PC-9 (cell line): ENCODE measurements at regions not wholly inside any gene's neighbourhood (a gene's known extent, or its start where the extent isn't known, plus 50 kb on each side); places are given as distances from the start of the nearest gene placed in this dataset.

Experiments
- BruUV-seq: library from RNA; stranded (reverse); fragments of 400-500 nt; replicated peaks from 2 replicates; lab custom pipeline; 2021; lab: Mats Ljungman, UMichigan
- CTCF ChIA-PET: fragments of 300-600 bp; sonication (Branson Sonifier 250); formaldehyde crosslinking; loops from one replicate; lab custom pipeline; 2022; ENCODE audit warnings: antibody characterized with exemption; lab: Charles Lee
- POLR2A ChIA-PET: fragments of 300-600 bp; sonication (Branson Sonifier 250); formaldehyde crosslinking; loops from one replicate; lab custom pipeline; 2022; ENCODE audit warnings: antibody characterized with exemption; ENCODE audit not compliant: unreplicated experiment; lab: Charles Lee
- DNase-seq, 2 experiments: peaks; one replicate each; pipeline versions ENCODE4 v3.0.0 to v3.0.0-alpha.2; 2015 to 2022; ENCODE audit warnings: mixed read lengths in 1 of 2
- H2AFZ ChIP-seq: fragments of 200-600 bp; sonication (generic); 2 replicates; pipeline ENCODE4 v1.8.1; 2017; ENCODE audit warnings: antibody characterized with exemption
- H3F3A ChIP-seq: fragments of 200-600 bp; sonication (generic); 2 replicates; pipeline ENCODE4 v1.8.1; 2017; ENCODE audit warnings: antibody characterized with exemption, mild to moderate bottlenecking, low read depth; ENCODE audit not compliant: insufficient read depth
- H3K27ac ChIP-seq: fragments of 200-600 bp; sonication (generic); 2 replicates; pipeline ENCODE4 v1.6.1; 2016; ENCODE audit warnings: mixed run types
- H3K27me3 ChIP-seq: fragments of 200-600 bp; sonication (generic); 2 replicates; pipeline ENCODE4 v1.6.1; 2016; ENCODE audit warnings: low read depth, mixed run types; ENCODE audit not compliant: insufficient read depth
- H3K36me3 ChIP-seq: fragments of 200-600 bp; sonication (generic); 2 replicates; pipeline ENCODE4 v1.6.1; 2016; ENCODE audit warnings: low read depth, mixed run types
- H3K4me1 ChIP-seq: fragments of 200-600 bp; sonication (generic); replicated peaks from 2 replicates; pipeline ENCODE4 v1.6.1; 2016; ENCODE audit warnings: mixed run types; ENCODE audit not compliant: insufficient read depth
- H3K4me2 ChIP-seq: fragments of 200-600 bp; sonication (generic); 2 replicates; pipeline ENCODE4 v1.6.1; 2017; ENCODE audit warnings: mixed run types
- H3K4me3 ChIP-seq: fragments of 200-600 bp; sonication (generic); 2 replicates; pipeline ENCODE4 v1.6.1; 2016; ENCODE audit warnings: mixed run types
- H3K79me2 ChIP-seq: fragments of 200-600 bp; sonication (generic); 2 replicates; pipeline ENCODE4 v1.6.1; 2017; ENCODE audit warnings: low read depth, mixed run types
- H3K9me2 ChIP-seq: fragments of 200-600 bp; sonication (generic); 2 replicates; pipeline ENCODE4 v1.8.1; 2017; ENCODE audit warnings: mild to moderate bottlenecking; ENCODE audit not compliant: insufficient read depth
- H3K9me3 ChIP-seq: fragments of 200-600 bp; sonication (generic); 2 replicates; pipeline ENCODE4 v1.8.1; 2016; ENCODE audit warnings: low read depth; ENCODE audit not compliant: insufficient read depth
- H4K20me1 ChIP-seq: fragments of 200-600 bp; sonication (generic); 2 replicates; pipeline ENCODE4 v1.8.1; 2017; ENCODE audit not compliant: insufficient read depth
- EZH2 ChIP-seq: fragments of 200-600 bp; sonication (generic); IDR thresholded peaks from 2 replicates; pipeline ENCODE4 v1.8.0; 2017; ENCODE audit warnings: antibody characterized with exemption, low read depth
- intact Hi-C: fragments of 100-400 bp; cut with micrococcal nuclease; formaldehyde crosslinking; loops from one replicate; pipeline ENCODE4 v1.10.0; 2022; ENCODE audit not compliant: unreplicated experiment
- TF ChIP-seq, protein P1 (sequence below): fragments of 200-600 bp; sonication (generic); conservative IDR thresholded peaks from 2 replicates; pipeline ENCODE4 v1.6.1; 2017; ENCODE audit warnings: mixed run types, antibody characterized with exemption, mild to moderate bottlenecking, moderate library complexity

GRCh38 chr4:137677863-137678262, 145.6 kb upstream of the PCDH18 start:
- no TSS peak for BruUV-seq
- Histone ChIP-seq H4K20me1 (no peaks in the 10 kb centered on the region), H3K79me2 (no peaks in the 10 kb centered on the region), H3K9me2 (no peaks in the 10 kb centered on the region), H3K4me2 (no peak overlapping the region), H3K4me3 (no peak overlapping the region), H3K27ac (no peak overlapping the region), H2AFZ (no peak overlapping the region), H3K4me1 (no peaks in the 10 kb centered on the region), H3K27me3 (no peaks in the 10 kb centered on the region), H3F3A (no peaks in the 10 kb centered on the region), H3K36me3 (no peaks in the 10 kb centered on the region), H3K9me3 (no peaks in the 10 kb centered on the region)
- ChIA-PET POLR2A (no interaction called here), CTCF (no interaction called here)
- no peak for DNase-seq
- TF ChIP-seq, protein P1, sequence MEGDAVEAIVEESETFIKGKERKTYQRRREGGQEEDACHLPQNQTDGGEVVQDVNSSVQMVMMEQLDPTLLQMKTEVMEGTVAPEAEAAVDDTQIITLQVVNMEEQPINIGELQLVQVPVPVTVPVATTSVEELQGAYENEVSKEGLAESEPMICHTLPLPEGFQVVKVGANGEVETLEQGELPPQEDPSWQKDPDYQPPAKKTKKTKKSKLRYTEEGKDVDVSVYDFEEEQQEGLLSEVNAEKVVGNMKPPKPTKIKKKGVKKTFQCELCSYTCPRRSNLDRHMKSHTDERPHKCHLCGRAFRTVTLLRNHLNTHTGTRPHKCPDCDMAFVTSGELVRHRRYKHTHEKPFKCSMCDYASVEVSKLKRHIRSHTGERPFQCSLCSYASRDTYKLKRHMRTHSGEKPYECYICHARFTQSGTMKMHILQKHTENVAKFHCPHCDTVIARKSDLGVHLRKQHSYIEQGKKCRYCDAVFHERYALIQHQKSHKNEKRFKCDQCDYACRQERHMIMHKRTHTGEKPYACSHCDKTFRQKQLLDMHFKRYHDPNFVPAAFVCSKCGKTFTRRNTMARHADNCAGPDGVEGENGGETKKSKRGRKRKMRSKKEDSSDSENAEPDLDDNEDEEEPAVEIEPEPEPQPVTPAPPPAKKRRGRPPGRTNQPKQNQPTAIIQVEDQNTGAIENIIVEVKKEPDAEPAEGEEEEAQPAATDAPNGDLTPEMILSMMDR, result no peak
- TF ChIP-seq EZH2, result no peak
- intact Hi-C loops, result no loop called here

DNA sequence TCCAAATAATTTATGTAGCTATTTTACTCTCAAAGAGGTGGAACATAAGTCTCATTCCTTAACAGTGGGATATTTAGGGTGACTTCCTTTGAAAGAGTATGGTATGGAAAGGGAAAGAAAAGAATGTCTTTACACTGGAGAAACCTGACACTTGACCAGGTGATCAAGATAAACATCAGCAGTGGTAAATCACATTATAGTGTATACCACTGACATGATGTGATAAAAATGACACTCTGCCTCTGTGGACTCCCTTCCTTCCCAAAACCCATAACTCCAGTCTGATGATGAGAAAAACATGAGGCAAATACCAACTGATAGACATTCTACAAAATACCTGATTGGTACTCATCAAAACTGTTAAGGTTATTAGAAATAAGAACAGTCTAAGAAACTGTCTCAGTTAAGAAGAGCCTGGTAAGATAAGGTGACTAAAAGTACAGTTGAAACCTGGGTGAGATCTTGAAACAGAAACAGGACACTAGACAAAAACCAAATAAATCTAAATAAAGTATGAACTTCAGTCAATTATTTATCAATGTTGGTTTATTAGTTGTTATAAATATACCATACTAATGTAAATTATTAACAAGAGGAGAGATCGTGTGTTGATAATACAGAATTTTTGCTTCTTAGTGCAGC, 144.2 kb upstream of the PCDH18 start:
- Histone ChIP-seq H4K20me1 (no peaks in the 10 kb centered on the region), H3K4me1 (no peaks in the 10 kb centered on the region), H3K4me2 (no peak overlapping the region), H3K9me2 (no peaks in the 10 kb centered on the region), H3K4me3 (no peak overlapping the region), H3K27ac (no peak overlapping the region), H3K27me3 (no peaks in the 10 kb centered on the region), H3K9me3 (no peaks in the 10 kb centered on the region), H3K36me3 (no peaks in the 10 kb centered on the region), H3K79me2 (no peaks in the 10 kb centered on the region), H2AFZ (no peak overlapping the region), H3F3A (no peaks in the 10 kb centered on the region)
- no peak for TF ChIP-seq EZH2
- TF ChIP-seq, protein P1, result no peak
- ChIA-PET CTCF (no interaction called here), POLR2A (no interaction called here)
- BruUV-seq, result no TSS peak
- intact Hi-C loops, result no loop called here
- no peak for DNase-seq

DNA sequence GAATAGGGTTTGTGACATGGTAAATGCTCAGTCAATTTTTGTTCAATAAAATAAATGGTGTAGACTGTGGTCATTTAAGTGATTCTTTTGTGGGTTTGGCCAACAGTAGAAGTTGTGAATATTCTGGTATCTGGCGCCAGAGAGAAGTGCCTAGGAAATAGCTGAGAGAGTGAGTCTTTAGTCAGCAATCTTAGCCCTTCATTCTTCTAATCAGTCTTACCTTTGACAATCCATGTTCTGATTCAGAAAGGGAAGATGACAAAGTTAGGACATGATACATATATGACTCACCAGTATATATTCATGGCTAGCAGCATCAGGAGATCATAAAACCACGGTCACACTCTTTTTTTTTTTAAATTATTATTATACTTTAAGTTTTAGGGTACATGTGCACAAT, 141.8 kb upstream of the PCDH18 start:
- Histone ChIP-seq H3K27ac (no peak overlapping the region), H3K79me2 (no peaks in the 10 kb centered on the region), H3K4me3 (no peak overlapping the region), H3K36me3 (no peaks in the 10 kb centered on the region), H3K9me2 (no peaks in the 10 kb centered on the region), H3K4me2 (no peak overlapping the region), H3K27me3 (no peaks in the 10 kb centered on the region), H3K9me3 (no peaks in the 10 kb centered on the region), H3F3A (no peaks in the 10 kb centered on the region), H3K4me1 (no peaks in the 10 kb centered on the region), H4K20me1 (no peaks in the 10 kb centered on the region), H2AFZ (no peak overlapping the region)
- TF ChIP-seq EZH2, result no peak
- TF ChIP-seq, protein P1, result no peak
- no TSS peak for BruUV-seq
- POLR2A ChIA-PET, result no interaction called here
- intact Hi-C loops, result no loop called here
- no peak for DNase-seq
- CTCF ChIA-PET, result no interaction called here
